ENCODE measurements at regions not wholly inside any gene's neighbourhood (a gene's known extent, or its start where the extent isn't known, plus 50 kb on each side); places are given as distances from the start of the nearest gene placed in this dataset.

GRCh38 chr16:87127766-87128147 is 189.4 kb downstream of the C16orf95 start:
- no peak for DNase-seq (ENCODE audit: low read depth in 2 of 2)

- DNase-seq (ENCODE audit: low read depth in 2 of 2), result no peak
Observed at GRCh38 chr16:87129771-87130170, 187.4 kb downstream of the C16orf95 start.

GRCh38 chr16:87131061-87131995 is 185.9 kb downstream of the C16orf95 start:
- DNase-seq (ENCODE audit: low read depth in 2 of 2), result no peak

- DNase-seq (ENCODE audit: low read depth in 2 of 2), result no peak
Observed at GRCh38 chr16:87131996-87132345, 185.2 kb downstream of the C16orf95 start.

- no peak for DNase-seq (ENCODE audit: low read depth in 2 of 2)
Observed at GRCh38 chr16:87132361-87133014, 184.7 kb downstream of the C16orf95 start.

- DNase-seq (ENCODE audit: low read depth in 2 of 2), result no peak
Observed at GRCh38 chr16:87133112-87133850, 183.9 kb downstream of the C16orf95 start.

- DNase-seq (ENCODE audit: low read depth in 2 of 2), result no peak
Observed at GRCh38 chr16:87133966-87134627, 183.1 kb downstream of the C16orf95 start.

- no peak for DNase-seq (ENCODE audit: low read depth in 2 of 2)
Observed at GRCh38 chr16:87134628-87134995, 182.6 kb downstream of the C16orf95 start.

GRCh38 chr16:87135246-87136030 is 181.8 kb downstream of the C16orf95 start:
- no peak for DNase-seq (ENCODE audit: low read depth in 2 of 2)

GRCh38 chr16:87138316-87138715 is 178.9 kb downstream of the C16orf95 start:
- no peak for DNase-seq (ENCODE audit: low read depth in 2 of 2)

- no peak for DNase-seq (ENCODE audit: low read depth in 2 of 2)
Observed at GRCh38 chr16:87138738-87139267, 178.4 kb downstream of the C16orf95 start.

- no peak for DNase-seq (ENCODE audit: low read depth in 2 of 2)
Observed at GRCh38 chr16:87140211-87141200, 176.7 kb downstream of the C16orf95 start.

GRCh38 chr16:87141402-87141801 is 175.8 kb downstream of the C16orf95 start:
- DNase-seq (ENCODE audit: low read depth in 2 of 2), result no peak

- DNase-seq (ENCODE audit: low read depth in 2 of 2), result no peak
Observed at GRCh38 chr16:87143661-87144121, 173.5 kb downstream of the C16orf95 start.

- DNase-seq (ENCODE audit: low read depth in 2 of 2), result no peak
Observed at GRCh38 chr16:87144232-87144631, 173.0 kb downstream of the C16orf95 start.

GRCh38 chr16:87145181-87146176 is 171.7 kb downstream of the C16orf95 start:
- DNase-seq (ENCODE audit: low read depth in 2 of 2), result no peak

- no peak for DNase-seq (ENCODE audit: low read depth in 2 of 2)
Observed at GRCh38 chr16:87146676-87147075, 170.5 kb downstream of the C16orf95 start.

GRCh38 chr16:87149051-87149450 is 168.1 kb downstream of the C16orf95 start:
- no peak for DNase-seq (ENCODE audit: low read depth in 2 of 2)
